ENCODE measurements at regions not wholly inside any gene's neighbourhood (a gene's known extent, or its start where the extent isn't known, plus 50 kb on each side); places are given as distances from the start of the nearest gene placed in this dataset.

- no peaks in the 10 kb centered on the region for H3K9me2 ChIP-seq (ENCODE audit: insufficient read depth)
- DNase-seq (ENCODE audit: low spot score) (no peak), ATAC-seq (no peak)
- Mint-ChIP-seq H3K27ac (no peak overlapping the region), H3K9me3 (peaks cover under 1% of the 10 kb centered on the region; the same call in 1 of the 3 replicates), H3K36me3 (ENCODE audit: low read depth) (peaks cover under 1% of the 10 kb centered on the region; the same call in 1 of the 3 replicates), H3K4me3 (no peak overlapping the region), H3K4me1 (peaks cover 21% of the 10 kb centered on the region), H3K27me3 (ENCODE audit: insufficient read depth, low read depth, poor library complexity) (peaks cover 4% of the 10 kb centered on the region)
- peaks cover 21% of the 10 kb centered on the region for H3K4me1 ChIP-seq (ENCODE audit: insufficient read depth)
- no peak overlapping the region for H2AFZ ChIP-seq
- TF ChIP-seq EZH2 (IDR thresholded peaks at IDR 0.05; ENCODE audit: low read depth, unreplicated experiment) = no peak
- TF ChIP-seq CTCF (conservative IDR thresholded peaks at IDR 0.05; ENCODE audit: low read depth in 2 of 2) = no peak
- TF ChIP-seq ZNF462 (CRISPR knock-in tag; IDR thresholded peaks at IDR 0.05) = no peak
- TF ChIP-seq STAT1 (IDR thresholded peaks at IDR 0.05; ENCODE audit: unreplicated experiment) = no peak
- TF ChIP-seq CREB1 (CRISPR knock-in tag; IDR thresholded peaks at IDR 0.05; ENCODE audit: low read depth) = no peak
- no peak for TF ChIP-seq POLR2AphosphoS5 (IDR thresholded peaks at IDR 0.05; ENCODE audit: low read depth)
- TF ChIP-seq ZNF114 (CRISPR knock-in tag; IDR thresholded peaks at IDR 0.05) = no peak
- TF ChIP-seq ZNF331 (CRISPR knock-in tag; IDR thresholded peaks at IDR 0.05; ENCODE audit: low read depth) = no peak
- TF ChIP-seq JUNB (IDR thresholded peaks at IDR 0.05; ENCODE audit: unreplicated experiment) = no peak
- H3F3A ChIP-seq (replicated peaks; ENCODE audit: low read depth) = no peaks in the 10 kb centered on the region
- H3K36me3 ChIP-seq (ENCODE audit: insufficient read depth) = no peaks in the 10 kb centered on the region
- H4K20me1 ChIP-seq (replicated peaks; ENCODE audit: insufficient read depth) = no peaks in the 10 kb centered on the region
- no peak overlapping the region for H3K27ac ChIP-seq (ENCODE audit: low read depth)
- H3K4me3 ChIP-seq = no peak overlapping the region
- H3K27me3 ChIP-seq (ENCODE audit: insufficient read depth) = no peaks in the 10 kb centered on the region
- H3K79me2 ChIP-seq (replicated peaks; ENCODE audit: insufficient read depth) = no peaks in the 10 kb centered on the region
- H3K4me2 ChIP-seq = peak overlapping the region; percentile 69; the same call in 1 of the 2 replicates
Observed at GRCh38 chr16:59356144-59356543, 622.0 kb upstream of the GOT2 start.
